CD8-positive, alpha-beta memory T cell (primary cell): ENCODE measurements at regions not wholly inside any gene's neighbourhood (a gene's known extent, or its start where the extent isn't known, plus 50 kb on each side); places are given as distances from the start of the nearest gene placed in this dataset.

Experiments used
- CTCF ChIA-PET: fragments of 350-600 bp; sonication (Branson Sonifier 250); formaldehyde crosslinking; loops from one replicate; lab custom pipeline; 2021; ENCODE audit warnings: antibody characterized with exemption; lab: Charles Lee
- POLR2A ChIA-PET: fragments of 350-600 bp; sonication (Branson Sonifier 250); formaldehyde crosslinking; loops from one replicate; lab custom pipeline; 2021; ENCODE audit warnings: antibody characterized with exemption; lab: Charles Lee
- DNase-seq, 5 donors: peaks; one replicate each; pipeline versions ENCODE4 v3.0.0 to v3.0.0-alpha.2; 2020 to 2022; ENCODE audit warnings: mixed read lengths in 1 of 5
- H3K27ac ChIP-seq: one replicate; pipeline ENCODE4 v1.7.0; 2013; ENCODE audit warnings: low read depth, mild to moderate bottlenecking, low read length, moderate library complexity
- H3K27me3 ChIP-seq: 2 replicates; pipeline ENCODE4 v1.7.0; 2013; ENCODE audit warnings: low read length, mild to moderate bottlenecking; ENCODE audit not compliant: insufficient read depth, poor library complexity, severe bottlenecking
- H3K36me3 ChIP-seq: 2 replicates; pipeline ENCODE4 v1.7.0; 2013; ENCODE audit warnings: mild to moderate bottlenecking, low read length, moderate library complexity; ENCODE audit not compliant: insufficient read depth
- H3K4me1 ChIP-seq: 2 replicates; pipeline ENCODE4 v1.7.0; 2013; ENCODE audit warnings: mild to moderate bottlenecking, low read length, moderate library complexity; ENCODE audit not compliant: insufficient read depth
- H3K4me3 ChIP-seq: 2 replicates; pipeline ENCODE4 v1.7.0; 2013; ENCODE audit warnings: mild to moderate bottlenecking, low read length
- H3K9me3 ChIP-seq: 2 replicates; pipeline ENCODE4 v1.7.0; 2013; ENCODE audit warnings: mild to moderate bottlenecking, low read length
- H3K27ac Mint-ChIP-seq, 8 donors: one replicate each; pipeline ENCODE4 v1.8.0; 2020 to 2021; ENCODE audit warnings: mixed read lengths in 8 of 8, mild to moderate bottlenecking in 6 of 8, inconsistent platforms in 3 of 8, moderate library complexity in 3 of 8
- H3K27me3 Mint-ChIP-seq, 2 donors: one replicate each; pipeline ENCODE4 v1.8.0; 2020 to 2021; ENCODE audit warnings: mixed read lengths in 2 of 2, mild to moderate bottlenecking in 1 of 2, moderate library complexity in 1 of 2
- H3K36me3 Mint-ChIP-seq, 3 donors: one replicate each; pipeline ENCODE4 v1.8.0; 2020 to 2021; ENCODE audit warnings: mixed read lengths in 3 of 3, inconsistent platforms in 1 of 3, mild to moderate bottlenecking in 1 of 3
- H3K4me1 Mint-ChIP-seq, 3 donors: one replicate each; pipeline ENCODE4 v1.8.0; 2020 to 2021; ENCODE audit warnings: mixed read lengths in 3 of 3, inconsistent platforms in 1 of 3, mild to moderate bottlenecking in 1 of 3
- H3K4me3 Mint-ChIP-seq, 7 donors: one replicate each; pipeline ENCODE4 v1.8.0; 2020 to 2021; ENCODE audit warnings: mixed read lengths in 7 of 7, mild to moderate bottlenecking in 6 of 7, moderate library complexity in 4 of 7, inconsistent platforms in 2 of 7
- H3K9me3 Mint-ChIP-seq, 5 donors: one replicate each; pipeline ENCODE4 v1.8.0; 2020 to 2022; ENCODE audit warnings: mixed read lengths in 5 of 5, mild to moderate bottlenecking in 3 of 5, moderate library complexity in 2 of 5, inconsistent platforms in 1 of 5

GRCh38 chr2:76170856-76171255 is 460.1 kb upstream of the GCFC2 start:
- no peaks in the 10 kb centered on the region for H3K9me3 ChIP-seq
- peaks cover 0 to 3% of the 10 kb centered on the region in 2 donors for H3K27me3 Mint-ChIP-seq
- no peak overlapping the region for H3K4me3 Mint-ChIP-seq
- H3K27ac ChIP-seq = no peak overlapping the region
- peaks cover 7 to 38% (median 19%) of the 10 kb centered on the region in 5 donors for H3K9me3 Mint-ChIP-seq
- ChIA-PET CTCF (no interaction called here), POLR2A (no interaction called here)
- H3K4me3 ChIP-seq = no peak overlapping the region
- no peak for DNase-seq
- no peak overlapping the region for H3K27ac Mint-ChIP-seq
- H3K36me3 ChIP-seq = no peaks in the 10 kb centered on the region
- no peaks in the 10 kb centered on the region for H3K4me1 ChIP-seq
- no peaks in the 10 kb centered on the region for H3K27me3 ChIP-seq
- no peaks in the 10 kb centered on the region for H3K36me3 Mint-ChIP-seq
- H3K4me1 Mint-ChIP-seq = no peaks in the 10 kb centered on the region

DNA sequence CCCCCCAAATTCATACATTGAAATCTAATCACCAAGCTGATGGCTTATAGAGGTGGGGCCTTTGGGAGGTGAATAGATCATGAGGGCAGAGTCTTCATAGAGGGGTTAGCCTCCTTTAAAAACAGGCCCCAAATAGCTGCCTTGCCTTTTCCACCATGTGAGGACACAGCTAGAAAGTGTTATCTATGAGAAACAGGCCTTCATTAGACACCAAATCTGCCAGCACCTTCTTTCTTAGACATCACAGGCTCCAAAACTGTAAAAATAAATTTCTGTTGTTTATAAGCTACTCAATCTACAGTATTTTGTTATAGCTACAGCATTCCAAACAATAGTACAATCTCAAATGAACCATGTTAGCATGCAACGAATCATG is 459.3 kb upstream of the GCFC2 start:
- Mint-ChIP-seq H3K27ac (no peak overlapping the region), H3K9me3 (peaks cover 7 to 35% (median 15%) of the 10 kb centered on the region in 5 donors), H3K27me3 (peaks cover 0 to 3% of the 10 kb centered on the region in 2 donors), H3K4me3 (no peak overlapping the region), H3K36me3 (no peaks in the 10 kb centered on the region), H3K4me1 (no peaks in the 10 kb centered on the region)
- DNase-seq = no peak
- no peaks in the 10 kb centered on the region for H3K9me3 ChIP-seq
- no peak overlapping the region for H3K4me3 ChIP-seq
- no peak overlapping the region for H3K27ac ChIP-seq
- H3K36me3 ChIP-seq = no peaks in the 10 kb centered on the region
- ChIA-PET POLR2A (no interaction called here), CTCF (no interaction called here)
- H3K4me1 ChIP-seq = no peaks in the 10 kb centered on the region
- H3K27me3 ChIP-seq = no peaks in the 10 kb centered on the region

DNA sequence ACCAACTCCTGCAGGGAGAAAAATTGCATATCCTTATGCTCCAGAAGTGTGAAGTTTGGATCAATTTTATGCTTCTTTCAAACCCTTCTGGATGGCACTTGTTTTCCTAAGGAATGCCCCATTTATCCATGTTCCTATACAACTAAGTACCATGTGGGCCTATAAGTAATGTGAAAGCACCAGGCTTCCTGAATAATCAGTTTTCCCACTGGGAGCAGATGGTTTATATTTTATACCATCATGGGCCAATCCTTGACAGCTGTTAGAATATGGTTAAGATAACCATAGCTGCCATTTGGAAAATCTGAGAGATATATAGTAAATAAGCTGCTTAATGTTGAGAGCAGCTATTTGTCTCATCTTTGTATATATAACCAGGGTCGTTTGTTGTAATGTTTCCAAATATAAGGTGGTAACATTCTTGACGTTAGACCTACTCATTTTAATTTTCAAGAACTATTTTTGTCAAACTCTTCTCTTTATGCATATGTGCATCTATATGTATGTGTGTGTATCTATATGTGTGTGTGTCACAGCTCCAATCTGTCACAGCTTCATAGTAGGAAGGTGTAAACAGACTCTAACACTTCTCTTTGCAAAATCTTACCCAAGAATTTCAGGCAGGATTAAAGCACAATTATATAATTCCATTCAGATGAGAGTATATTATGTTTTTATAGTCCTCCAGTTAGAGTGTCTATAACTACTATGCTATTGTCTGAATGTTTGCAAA is 458.7 kb upstream of the GCFC2 start:
- CTCF ChIA-PET = no interaction called here

GRCh38 chr2:76163860-76164259 is 453.1 kb upstream of the GCFC2 start:
- Mint-ChIP-seq H3K9me3 (peaks cover 0 to 20% (median 6%) of the 10 kb centered on the region in 5 donors), H3K36me3 (no peaks in the 10 kb centered on the region), H3K4me3 (no peak overlapping the region), H3K27me3 (peaks cover 0 to 3% of the 10 kb centered on the region in 2 donors), H3K27ac (no peak overlapping the region), H3K4me1 (no peaks in the 10 kb centered on the region)
- Histone ChIP-seq H3K36me3 (no peaks in the 10 kb centered on the region), H3K4me3 (no peak overlapping the region), H3K9me3 (no peaks in the 10 kb centered on the region), H3K27ac (no peak overlapping the region), H3K4me1 (no peaks in the 10 kb centered on the region), H3K27me3 (no peaks in the 10 kb centered on the region)
- DNase-seq = no peak
- POLR2A ChIA-PET = no interaction called here
- CTCF ChIA-PET = no interaction called here

More for the DNA sequence above, 458.7 kb upstream of the GCFC2 start:
- no peak for DNase-seq
- Histone ChIP-seq H3K36me3 (no peaks in the 10 kb centered on the region), H3K27me3 (no peaks in the 10 kb centered on the region), H3K4me1 (no peaks in the 10 kb centered on the region), H3K27ac (no peak overlapping the region), H3K9me3 (no peaks in the 10 kb centered on the region), H3K4me3 (no peak overlapping the region)
- POLR2A ChIA-PET = no interaction called here
- Mint-ChIP-seq H3K36me3 (no peaks in the 10 kb centered on the region), H3K4me1 (no peaks in the 10 kb centered on the region), H3K4me3 (no peak overlapping the region), H3K9me3 (peaks cover 7 to 34% (median 13%) of the 10 kb centered on the region in 5 donors), H3K27ac (no peak overlapping the region), H3K27me3 (peaks cover 0 to 3% of the 10 kb centered on the region in 2 donors)

- CTCF ChIA-PET = no interaction called here
- Histone ChIP-seq H3K4me1 (no peaks in the 10 kb centered on the region), H3K4me3 (no peak overlapping the region), H3K27ac (no peak overlapping the region), H3K36me3 (no peaks in the 10 kb centered on the region), H3K27me3 (no peaks in the 10 kb centered on the region), H3K9me3 (no peaks in the 10 kb centered on the region)
- POLR2A ChIA-PET = no interaction called here
- DNase-seq = no peak
- H3K4me1 Mint-ChIP-seq = no peaks in the 10 kb centered on the region
- H3K27me3 Mint-ChIP-seq = no peaks in the 10 kb centered on the region
- no peaks in the 10 kb centered on the region for H3K36me3 Mint-ChIP-seq
- no peak overlapping the region for H3K27ac Mint-ChIP-seq
- H3K9me3 Mint-ChIP-seq = peaks cover 2 to 20% (median 5%) of the 10 kb centered on the region in 5 donors
- no peak overlapping the region for H3K4me3 Mint-ChIP-seq
These were observed 450.0 kb upstream of the GCFC2 start for GRCh38 chr2:76160670-76161069.

GRCh38 chr2:76159042-76159648 is 448.4 kb upstream of the GCFC2 start:
- no peaks in the 10 kb centered on the region for H3K36me3 ChIP-seq
- no peaks in the 10 kb centered on the region for H3K27me3 ChIP-seq
- Mint-ChIP-seq H3K4me1 (no peaks in the 10 kb centered on the region), H3K27me3 (no peaks in the 10 kb centered on the region), H3K9me3 (peaks cover 2 to 24% (median 5%) of the 10 kb centered on the region in 5 donors), H3K27ac (no peak overlapping the region), H3K36me3 (no peaks in the 10 kb centered on the region), H3K4me3 (no peak overlapping the region)
- H3K9me3 ChIP-seq = no peaks in the 10 kb centered on the region
- H3K27ac ChIP-seq = no peak overlapping the region
- H3K4me1 ChIP-seq = no peaks in the 10 kb centered on the region
- CTCF ChIA-PET = no interaction called here
- POLR2A ChIA-PET = no interaction called here
- DNase-seq = no peak
- H3K4me3 ChIP-seq = no peak overlapping the region

DNA sequence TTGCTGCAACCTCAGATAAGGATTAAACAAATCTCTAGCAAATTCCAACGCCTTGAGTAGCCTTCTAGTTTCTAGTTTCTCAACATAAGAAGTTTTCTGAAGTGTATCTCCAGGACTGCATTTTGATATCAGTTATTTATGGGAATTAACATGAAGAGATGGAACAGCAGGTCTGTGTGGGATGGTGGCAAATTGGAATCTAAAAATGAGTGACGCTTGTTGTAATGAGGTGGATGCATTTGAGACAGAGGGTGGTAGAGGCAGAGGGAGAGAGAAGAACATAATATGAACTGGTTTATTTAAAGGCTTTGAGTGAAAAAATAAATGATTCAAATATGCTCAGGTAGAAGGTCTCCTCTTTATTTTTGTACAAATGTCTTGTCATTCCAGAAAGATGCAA is 446.8 kb upstream of the GCFC2 start:
- Mint-ChIP-seq H3K36me3 (no peaks in the 10 kb centered on the region), H3K27ac (no peak overlapping the region), H3K4me1 (no peaks in the 10 kb centered on the region), H3K9me3 (peaks cover 5 to 23% (median 5%) of the 10 kb centered on the region in 5 donors), H3K4me3 (no peak overlapping the region), H3K27me3 (no peaks in the 10 kb centered on the region)
- no peak for DNase-seq
- Histone ChIP-seq H3K4me3 (no peak overlapping the region), H3K27ac (no peak overlapping the region), H3K4me1 (no peaks in the 10 kb centered on the region), H3K27me3 (no peaks in the 10 kb centered on the region), H3K36me3 (no peaks in the 10 kb centered on the region), H3K9me3 (no peaks in the 10 kb centered on the region)
- POLR2A ChIA-PET = no interaction called here
- CTCF ChIA-PET = no interaction called here

DNA sequence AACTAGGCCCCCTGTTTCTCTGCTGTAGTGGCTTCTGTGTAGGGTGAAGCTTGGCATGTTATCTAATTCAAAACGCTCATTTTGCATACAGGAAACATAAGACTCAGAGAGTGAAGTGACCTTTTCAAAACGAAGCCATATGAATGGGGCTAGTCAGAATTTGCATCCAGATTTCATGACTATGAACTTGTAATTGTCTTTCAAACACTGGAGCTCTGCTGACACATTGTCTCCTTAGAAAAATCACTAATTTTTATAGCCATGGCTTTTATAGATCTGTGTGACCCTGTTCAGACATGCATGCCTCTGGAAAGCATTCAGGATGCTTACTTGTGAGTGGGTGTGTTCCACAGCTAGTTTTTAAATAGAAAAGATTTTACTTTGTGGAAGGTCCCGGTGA is 444.3 kb upstream of the GCFC2 start:
- H3K9me3 Mint-ChIP-seq = peaks cover 0 to 19% (median 5%) of the 10 kb centered on the region in 5 donors
- CTCF ChIA-PET = no interaction called here
- H3K27me3 ChIP-seq = no peaks in the 10 kb centered on the region
- no peak for DNase-seq
- H3K27ac Mint-ChIP-seq = no peak overlapping the region
- no peak overlapping the region for H3K4me3 Mint-ChIP-seq
- no peak overlapping the region for H3K27ac ChIP-seq
- POLR2A ChIA-PET = no interaction called here
- no peaks in the 10 kb centered on the region for H3K36me3 ChIP-seq
- H3K27me3 Mint-ChIP-seq = no peaks in the 10 kb centered on the region
- no peaks in the 10 kb centered on the region for H3K9me3 ChIP-seq
- H3K4me1 ChIP-seq = no peaks in the 10 kb centered on the region
- H3K4me1 Mint-ChIP-seq = no peaks in the 10 kb centered on the region
- H3K4me3 ChIP-seq = no peak overlapping the region
- H3K36me3 Mint-ChIP-seq = no peaks in the 10 kb centered on the region
